Urinary bladder (tissue), 3 donors: ENCODE measurements at regions not wholly inside any gene's neighbourhood (a gene's known extent, or its start where the extent isn't known, plus 50 kb on each side); places are given as distances from the start of the nearest gene placed in this dataset.

Source experiments
- DNase-seq: peaks from one replicate; pipeline ENCODE4 v3.0.0-alpha.2; 2015; ENCODE audit errors: extremely low spot score
- H3K27ac ChIP-seq: one replicate; pipeline ENCODE4 v1.5.1; 2013; ENCODE audit warnings: low read depth, mild to moderate bottlenecking, moderate library complexity
- H3K36me3 ChIP-seq: one replicate; pipeline ENCODE4 v1.6.1; 2013; ENCODE audit warnings: mild to moderate bottlenecking, moderate library complexity; ENCODE audit not compliant: insufficient read depth
- H3K4me1 ChIP-seq: one replicate; pipeline ENCODE4 v1.6.1; 2013; ENCODE audit warnings: mild to moderate bottlenecking, moderate library complexity; ENCODE audit not compliant: insufficient read depth
- H3K4me3 ChIP-seq: one replicate; pipeline ENCODE4 v1.5.1; 2013; ENCODE audit warnings: low read depth, low read length
- WGBS: extraction: QIAGEN DNeasy Blood & Tissue Kit; methylation state at CpG from one replicate; pipeline ENCODE4 v1.1.7; 2013; 5-methylcytosine and 5-hydroxymethylcytosine counted together
- donor health status: healthy with polysubstance abuse.
- donor health status: healthy.

DNA sequence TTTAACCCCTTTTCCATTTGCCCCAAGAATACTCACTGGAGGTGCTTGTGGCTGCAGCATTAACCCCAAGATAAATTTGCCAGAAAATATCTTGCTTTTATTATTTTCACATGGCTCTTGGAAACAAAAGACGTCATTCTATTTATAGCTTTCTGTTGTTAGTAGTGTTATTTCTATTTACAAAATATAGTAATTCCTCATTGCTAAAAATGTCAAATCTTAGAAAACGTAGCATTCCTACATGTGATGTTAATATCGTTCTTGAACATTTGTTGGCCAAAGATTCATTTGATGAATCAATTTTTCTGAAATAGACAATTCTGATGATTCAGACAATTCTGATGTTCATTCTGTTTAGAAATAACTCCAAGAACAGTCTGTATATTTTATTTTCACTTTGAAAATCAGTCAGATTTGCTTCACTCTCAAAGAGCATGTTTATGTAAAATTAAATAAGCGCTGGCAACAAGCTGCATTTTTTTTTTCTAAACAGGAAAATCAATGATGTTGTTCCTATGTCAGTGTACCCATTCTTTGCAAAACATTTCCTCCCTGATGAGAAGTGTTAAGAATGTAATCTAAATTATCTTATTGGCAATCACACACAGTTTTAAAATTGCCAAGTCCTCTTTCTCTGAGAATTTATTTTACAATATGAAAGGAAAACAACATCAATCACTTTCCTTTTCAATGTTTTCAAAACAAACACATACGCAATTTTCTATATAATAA is 334.0 kb downstream of the KCTD12 start:
- Histone ChIP-seq H3K4me1 (no peaks in the 10 kb centered on the region), H3K36me3 (no peaks in the 10 kb centered on the region), H3K27ac (no peak overlapping the region), H3K4me3 (no peak overlapping the region)
- WGBS = 57% methylated on average over 5 of the region's 5 CpGs
- DNase-seq = no peak

GRCh38 chr13:76542176-76542575 is 344.0 kb downstream of the KCTD12 start:
- H3K4me1 ChIP-seq = no peaks in the 10 kb centered on the region
- no peak for DNase-seq
- no peaks in the 10 kb centered on the region for H3K36me3 ChIP-seq
- H3K27ac ChIP-seq = no peak overlapping the region
- no peak overlapping the region for H3K4me3 ChIP-seq
- WGBS = 72% methylated on average over 4 of the region's 4 CpGs

GRCh38 chr13:76538004-76538403 is 348.2 kb downstream of the KCTD12 start:
- no peak for DNase-seq
- H3K36me3 ChIP-seq = no peaks in the 10 kb centered on the region
- H3K27ac ChIP-seq = no peak overlapping the region
- 76% methylated on average over 3 of the region's 3 CpGs for WGBS
- H3K4me1 ChIP-seq = no peaks in the 10 kb centered on the region
- H3K4me3 ChIP-seq = no peak overlapping the region

- Histone ChIP-seq H3K36me3 (no peaks in the 10 kb centered on the region), H3K4me1 (no peaks in the 10 kb centered on the region), H3K27ac (no peak overlapping the region), H3K4me3 (no peak overlapping the region)
- DNase-seq = no peak
- WGBS = 91% methylated on average over 2 of the region's 2 CpGs
Observed at GRCh38 chr13:76533251-76533650, 353.0 kb downstream of the KCTD12 start.

DNA sequence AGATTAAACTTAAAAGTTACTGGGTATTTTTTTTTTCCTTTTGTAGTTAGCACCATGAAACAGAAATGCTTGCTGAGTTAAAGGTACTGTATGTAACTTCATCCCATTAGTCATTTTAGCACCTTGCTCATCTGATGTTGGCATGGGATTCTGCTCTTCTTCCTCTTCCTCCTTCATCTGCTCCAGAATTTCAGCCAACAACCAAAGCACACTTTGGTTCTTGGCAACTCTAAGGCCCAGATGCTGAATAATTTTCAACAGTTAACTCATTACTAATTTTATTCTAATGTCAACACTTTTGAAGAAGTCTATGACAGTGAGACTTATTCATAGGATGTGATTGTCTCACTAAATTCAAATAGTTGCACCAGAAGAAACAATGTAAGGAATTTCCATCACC is 359.2 kb downstream of the KCTD12 start:
- Histone ChIP-seq H3K4me1 (no peaks in the 10 kb centered on the region), H3K4me3 (no peak overlapping the region), H3K27ac (no peak overlapping the region), H3K36me3 (no peaks in the 10 kb centered on the region)
- DNase-seq = no peak

DNA sequence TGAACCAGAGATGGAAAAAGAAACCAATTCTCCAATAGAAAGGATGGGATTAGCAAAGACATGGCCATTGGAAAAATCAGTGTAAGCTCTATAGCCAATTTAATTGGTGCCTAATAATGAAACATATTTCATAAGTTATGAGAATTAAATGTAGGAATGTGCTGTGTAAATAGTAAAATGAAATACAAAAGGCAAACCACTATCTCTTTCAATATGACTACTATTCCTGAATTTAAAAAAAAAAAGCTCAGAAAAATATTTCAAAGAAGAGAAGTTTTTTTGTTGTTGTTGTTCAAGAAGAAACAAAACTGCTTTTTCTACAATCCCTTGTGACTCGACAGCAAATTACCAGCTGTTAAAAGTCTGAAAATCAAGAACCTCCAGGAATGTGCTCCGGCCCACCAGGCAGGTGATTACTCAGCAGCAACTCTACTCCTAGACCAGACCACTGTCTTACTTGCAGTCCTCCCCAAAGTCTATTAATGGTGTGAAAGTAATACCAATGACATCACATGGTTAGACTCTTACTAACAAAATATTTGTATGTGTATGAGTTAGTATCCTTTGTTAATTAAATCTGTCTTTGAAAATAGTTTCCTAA is 362.4 kb downstream of the KCTD12 start:
- DNase-seq = no peak
- H3K36me3 ChIP-seq = no peaks in the 10 kb centered on the region
- H3K4me3 ChIP-seq = no peak overlapping the region
- H3K27ac ChIP-seq = no peak overlapping the region
- 82% methylated on average over 2 of the region's 2 CpGs for WGBS
- H3K4me1 ChIP-seq = no peaks in the 10 kb centered on the region

DNA sequence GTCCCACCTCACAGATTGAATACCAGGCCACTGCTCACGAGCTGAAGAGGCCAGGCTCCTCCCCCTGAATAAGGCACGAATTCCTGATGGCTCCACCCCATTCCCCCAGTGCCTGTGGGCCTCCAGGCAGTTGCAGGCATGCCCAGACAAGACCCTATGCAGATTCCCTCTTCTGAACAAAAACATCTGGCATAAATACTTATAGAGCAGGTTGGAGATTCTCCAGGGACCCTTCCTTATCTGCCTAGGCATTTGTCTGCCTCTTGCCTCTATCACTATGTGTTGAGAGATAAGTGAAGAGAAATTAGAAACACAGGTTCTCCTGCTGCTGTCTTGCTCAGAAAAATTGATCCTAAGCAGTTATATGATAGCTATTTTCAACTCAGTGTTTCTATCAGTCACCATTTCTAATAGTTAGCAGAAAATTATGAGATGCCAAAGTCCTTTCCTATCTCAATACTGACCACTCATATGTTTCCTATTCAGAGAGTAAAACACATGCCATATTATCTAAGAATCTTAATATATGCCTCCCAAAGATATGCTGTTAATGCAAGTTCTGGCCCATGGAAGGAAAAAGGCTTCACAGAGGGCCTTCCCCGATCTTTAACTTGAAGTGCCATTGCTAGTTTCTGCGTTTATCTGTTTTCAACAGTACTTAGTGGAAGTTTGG is 364.0 kb downstream of the KCTD12 start:
- Histone ChIP-seq H3K36me3 (no peaks in the 10 kb centered on the region), H3K4me3 (no peak overlapping the region), H3K4me1 (no peaks in the 10 kb centered on the region), H3K27ac (no peak overlapping the region)
- no peak for DNase-seq
- 55% methylated on average over 4 of the region's 4 CpGs for WGBS

DNA sequence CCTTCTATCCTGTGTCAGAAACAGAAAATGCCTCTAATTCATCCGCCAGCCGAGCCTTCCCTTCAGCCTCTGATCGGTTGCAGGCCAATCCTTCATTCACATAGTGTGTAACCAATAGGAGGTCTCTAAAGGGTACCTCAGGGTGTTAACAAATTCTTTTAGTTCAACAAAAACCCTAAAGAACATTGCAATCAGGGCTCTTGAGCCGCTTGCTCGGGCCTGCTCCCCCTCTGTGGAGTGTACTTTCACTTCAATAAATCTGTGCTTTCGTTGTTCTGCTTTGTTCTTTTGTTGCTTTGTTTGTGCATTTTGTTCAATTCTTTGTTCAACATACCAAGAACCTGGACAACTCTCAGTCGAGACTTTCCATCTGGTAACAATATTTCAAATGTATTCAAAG is 366.5 kb downstream of the KCTD12 start:
- 95% methylated on average over 7 of the region's 7 CpGs for WGBS
- Histone ChIP-seq H3K36me3 (no peaks in the 10 kb centered on the region), H3K4me1 (no peaks in the 10 kb centered on the region), H3K27ac (no peak overlapping the region), H3K4me3 (no peak overlapping the region)
- no peak for DNase-seq

- DNase-seq = no peak
- H3K36me3 ChIP-seq = no peaks in the 10 kb centered on the region
- H3K27ac ChIP-seq = no peak overlapping the region
- no peak overlapping the region for H3K4me3 ChIP-seq
- no peaks in the 10 kb centered on the region for H3K4me1 ChIP-seq
Observed at GRCh38 chr13:76516586-76516985, 369.6 kb downstream of the KCTD12 start.

GRCh38 chr13:76516013-76516412 is 370.2 kb downstream of the KCTD12 start:
- no peaks in the 10 kb centered on the region for H3K4me1 ChIP-seq
- no peak for DNase-seq
- H3K4me3 ChIP-seq = no peak overlapping the region
- 51% methylated on average over 1 of the region's 1 CpG for WGBS
- H3K36me3 ChIP-seq = no peaks in the 10 kb centered on the region
- H3K27ac ChIP-seq = no peak overlapping the region

DNA sequence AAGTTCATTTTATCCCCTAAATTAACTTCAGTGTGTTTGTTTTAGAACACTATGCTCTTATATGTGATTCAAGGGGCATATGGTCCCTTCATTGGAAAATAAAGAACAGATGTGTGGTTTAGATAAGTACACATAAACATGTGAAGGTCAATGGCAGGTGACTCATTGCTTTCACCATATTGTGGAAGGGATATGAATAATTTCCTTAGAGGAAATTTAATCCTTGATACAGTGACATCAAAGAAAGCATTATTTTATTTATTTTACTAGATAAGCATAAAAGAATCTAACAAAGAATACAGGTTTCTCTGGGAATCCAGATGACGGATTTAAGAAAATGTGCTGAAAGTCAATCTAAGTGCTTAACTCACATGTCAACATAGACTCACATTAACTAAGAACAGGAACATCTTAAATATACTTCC is 373.5 kb downstream of the KCTD12 start:
- DNase-seq = no peak
- no peak overlapping the region for H3K4me3 ChIP-seq
- no peaks in the 10 kb centered on the region for H3K36me3 ChIP-seq
- H3K4me1 ChIP-seq = no peaks in the 10 kb centered on the region
- 54% methylated on average over 1 of the region's 1 CpG for WGBS
- no peak overlapping the region for H3K27ac ChIP-seq

- DNase-seq = no peak
- no peak overlapping the region for H3K27ac ChIP-seq
- no peaks in the 10 kb centered on the region for H3K4me1 ChIP-seq
- no peaks in the 10 kb centered on the region for H3K36me3 ChIP-seq
- WGBS = 84% methylated on average over 3 of the region's 3 CpGs
- no peak overlapping the region for H3K4me3 ChIP-seq
Observed at GRCh38 chr13:76505437-76505836, 380.8 kb downstream of the KCTD12 start.

DNA sequence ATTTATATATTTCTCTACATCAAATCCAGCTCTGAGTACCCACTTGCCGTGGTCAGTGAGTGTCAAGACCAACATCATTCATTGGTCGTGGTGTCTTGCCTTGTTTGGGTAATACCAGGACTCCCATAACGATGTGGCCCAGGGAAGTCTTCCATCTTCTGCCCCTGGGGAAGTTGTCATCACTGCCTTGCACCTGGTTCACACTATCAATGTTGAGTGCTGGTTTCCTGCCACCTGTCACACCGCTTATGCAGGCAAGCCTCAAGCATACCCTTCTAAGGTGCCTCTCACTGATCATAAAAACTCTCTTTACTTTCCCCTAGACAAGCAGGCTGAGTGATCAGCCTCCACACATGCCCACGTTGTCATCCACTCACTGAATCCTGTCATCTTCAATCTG is 382.4 kb downstream of the KCTD12 start:
- 81% methylated on average over 5 of the region's 5 CpGs for WGBS
- Histone ChIP-seq H3K27ac (no peak overlapping the region), H3K4me3 (no peak overlapping the region), H3K4me1 (no peaks in the 10 kb centered on the region), H3K36me3 (no peaks in the 10 kb centered on the region)
- no peak for DNase-seq

- 89% methylated on average over 1 of the region's 1 CpG for WGBS
Observed at GRCh38 chr13:76503291-76503690, 382.9 kb downstream of the KCTD12 start.

More at GRCh38 chr13:76503291-76503690, 382.9 kb downstream of the KCTD12 start:
- H3K4me1 ChIP-seq = no peaks in the 10 kb centered on the region
- DNase-seq = no peak
- H3K27ac ChIP-seq = no peak overlapping the region
- no peaks in the 10 kb centered on the region for H3K36me3 ChIP-seq
- no peak overlapping the region for H3K4me3 ChIP-seq
